NCI-H1417 (cell line): ENCODE measurements at regions not wholly inside any gene's neighbourhood (a gene's known extent, or its start where the extent isn't known, plus 50 kb on each side); places are given as distances from the start of the nearest gene placed in this dataset.

Experiments
- DNase-seq, 3 experiments: peaks; one replicate each; lab custom pipeline; 2025; lab: John Stamatoyannopoulos, UW

- no peak for DNase-seq
Observed at GRCh38 chr6:225907-226306, 66.4 kb upstream of the DUSP22 start.

- no peak for DNase-seq
Observed at GRCh38 chr6:226516-227073, 65.7 kb upstream of the DUSP22 start.

GRCh38 chr6:227074-227782 lies 65.1 kb upstream of the DUSP22 start:
- DNase-seq = peak in 1 of 3 experiments; percentile 76

- peak in 1 of 3 experiments; percentile 34 for DNase-seq
Observed at GRCh38 chr6:227812-228338, 64.4 kb upstream of the DUSP22 start.

- DNase-seq = no peak
Observed at GRCh38 chr6:228881-229651, 63.2 kb upstream of the DUSP22 start.

- no peak for DNase-seq
Observed at GRCh38 chr6:231779-232178, 60.5 kb upstream of the DUSP22 start.

- DNase-seq = no peak
Observed at GRCh38 chr6:232982-233640, 59.2 kb upstream of the DUSP22 start.

- DNase-seq = no peak
Observed at GRCh38 chr6:234706-235372, 57.4 kb upstream of the DUSP22 start.

GRCh38 chr6:235763-236360 lies 56.4 kb upstream of the DUSP22 start:
- no peak for DNase-seq

GRCh38 chr6:236519-236918 lies 55.8 kb upstream of the DUSP22 start:
- no peak for DNase-seq

GRCh38 chr6:240151-240550 lies 52.1 kb upstream of the DUSP22 start:
- DNase-seq = no peak

- no peak for DNase-seq
Observed at GRCh38 chr6:241336-241865, 50.9 kb upstream of the DUSP22 start.
